SK-N-SH (cell line): ENCODE measurements at regions not wholly inside any gene's neighbourhood (a gene's known extent, or its start where the extent isn't known, plus 50 kb on each side); places are given as distances from the start of the nearest gene placed in this dataset.

Experiments
- EP300 ChIP-seq, 2 experiments: IDR thresholded peaks; 2 replicates each; pipeline versions ENCODE4 v1.4.0 to v1.6.1; 2012; ENCODE audit warnings: borderline replicate concordance in 1 of 2, low read depth in 1 of 2, low read length in 1 of 2
- EZH2phosphoT487 ChIP-seq: fragments of 200-600 bp; sonication (generic); IDR thresholded peaks from 2 replicates; pipeline ENCODE4 v1.6.1; 2017; ENCODE audit warnings: low read depth, mixed run types, mild to moderate bottlenecking, antibody characterized with exemption, moderate library complexity, borderline replicate concordance
- FOXJ3 ChIP-seq: sonication (generic); formaldehyde crosslinking; IDR thresholded peaks from 2 replicates; pipeline ENCODE4 v1.5.1; 2020; ENCODE audit warnings: mild to moderate bottlenecking, missing genetic modification reagents
- RAD21 ChIP-seq: IDR thresholded peaks from 2 replicates; pipeline ENCODE4 v1.6.1; 2012; ENCODE audit warnings: mild to moderate bottlenecking, low read length
- SMC3 ChIP-seq: IDR thresholded peaks from 2 replicates; pipeline ENCODE4 v1.6.1; 2012; ENCODE audit warnings: low read depth, low read length, improper control_type of control experiment
- TCF12 ChIP-seq: IDR thresholded peaks from 2 replicates; pipeline ENCODE4 v1.4.0; 2012
- TF ChIP-seq, protein P1 (sequence below): fragments of 200-600 bp; sonication (generic); IDR thresholded peaks from 2 replicates; pipeline ENCODE4 v1.6.1; 2017; ENCODE audit warnings: antibody characterized with exemption, mild to moderate bottlenecking, moderate library complexity
- TF ChIP-seq, protein P2 (sequence below): IDR thresholded peaks from 2 replicates; pipeline ENCODE4 v1.4.0; 2012; ENCODE audit warnings: low read depth

DNA sequence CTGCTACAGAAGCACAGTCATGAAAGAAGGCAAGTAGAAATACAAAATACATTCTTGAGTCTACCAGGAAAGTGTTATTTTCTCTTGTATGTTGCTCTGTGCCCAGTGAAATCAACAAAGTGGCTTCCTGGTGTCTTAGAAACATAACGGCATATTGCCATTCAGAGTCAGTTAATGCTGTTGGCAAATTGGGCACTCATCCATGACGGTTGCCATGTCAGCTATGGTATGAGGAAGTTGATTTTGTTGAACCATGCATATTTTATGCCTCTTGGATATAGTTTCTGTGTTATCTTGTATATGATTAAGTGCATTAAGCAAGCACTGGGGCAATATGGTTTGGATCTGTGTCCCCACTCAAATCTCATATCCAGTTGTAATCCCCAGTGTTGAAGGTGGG, 153.1 kb upstream of the CXADR start:
- TF ChIP-seq, protein P1, sequence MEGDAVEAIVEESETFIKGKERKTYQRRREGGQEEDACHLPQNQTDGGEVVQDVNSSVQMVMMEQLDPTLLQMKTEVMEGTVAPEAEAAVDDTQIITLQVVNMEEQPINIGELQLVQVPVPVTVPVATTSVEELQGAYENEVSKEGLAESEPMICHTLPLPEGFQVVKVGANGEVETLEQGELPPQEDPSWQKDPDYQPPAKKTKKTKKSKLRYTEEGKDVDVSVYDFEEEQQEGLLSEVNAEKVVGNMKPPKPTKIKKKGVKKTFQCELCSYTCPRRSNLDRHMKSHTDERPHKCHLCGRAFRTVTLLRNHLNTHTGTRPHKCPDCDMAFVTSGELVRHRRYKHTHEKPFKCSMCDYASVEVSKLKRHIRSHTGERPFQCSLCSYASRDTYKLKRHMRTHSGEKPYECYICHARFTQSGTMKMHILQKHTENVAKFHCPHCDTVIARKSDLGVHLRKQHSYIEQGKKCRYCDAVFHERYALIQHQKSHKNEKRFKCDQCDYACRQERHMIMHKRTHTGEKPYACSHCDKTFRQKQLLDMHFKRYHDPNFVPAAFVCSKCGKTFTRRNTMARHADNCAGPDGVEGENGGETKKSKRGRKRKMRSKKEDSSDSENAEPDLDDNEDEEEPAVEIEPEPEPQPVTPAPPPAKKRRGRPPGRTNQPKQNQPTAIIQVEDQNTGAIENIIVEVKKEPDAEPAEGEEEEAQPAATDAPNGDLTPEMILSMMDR: no peak
- TF ChIP-seq FOXJ3 (CRISPR knock-in tag): no peak
- no peak for TF ChIP-seq EP300 (IDR thresholded peaks at IDR 0.05; ENCODE audit: borderline replicate concordance in 1 of 2, low read depth in 1 of 2, low read length in 1 of 2)
- TF ChIP-seq, protein P2, sequence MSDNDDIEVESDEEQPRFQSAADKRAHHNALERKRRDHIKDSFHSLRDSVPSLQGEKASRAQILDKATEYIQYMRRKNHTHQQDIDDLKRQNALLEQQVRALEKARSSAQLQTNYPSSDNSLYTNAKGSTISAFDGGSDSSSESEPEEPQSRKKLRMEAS: no peak
- no peak for TF ChIP-seq RAD21
- no peak for TF ChIP-seq TCF12
- no peak for TF ChIP-seq EZH2phosphoT487
- no peak for TF ChIP-seq SMC3
